Activated T-helper 1 cell treated with anti-CD3 and anti-CD28 coated beads, Interleukin-12 subunit alpha, Interleukin-12 subunit beta, Interleukin-2, Interleukin-4 antibody, amounts not matched to agents 30 ng/mL and 10 ng/mL and 1 ng/mL, durations not matched to agents 14 hours and 24 hours and 36 hours (primary cell): ENCODE measurements at regions not wholly inside any gene's neighbourhood (a gene's known extent, or its start where the extent isn't known, plus 50 kb on each side); places are given as distances from the start of the nearest gene placed in this dataset.
"Not testable (repeated sequence)": the region's sequence is repeated elsewhere in the genome, so short reads cannot be mapped to it uniquely, and the experiment has no call there.

Experiments used
- DNase-seq: peaks from one replicate; pipeline ENCODE4 v3.0.0; 2021; ENCODE audit warnings: low spot score
- H3K27ac Mint-ChIP-seq: one replicate; pipeline ENCODE4 v1.8.0; 2021; ENCODE audit warnings: mild to moderate bottlenecking, mixed read lengths
- H3K27me3 Mint-ChIP-seq: one replicate; pipeline ENCODE4 v1.8.0; 2022; ENCODE audit warnings: mild to moderate bottlenecking, moderate library complexity, mixed read lengths; ENCODE audit not compliant: insufficient read depth
- H3K36me3 Mint-ChIP-seq: one replicate; pipeline ENCODE4 v1.8.0; 2021; ENCODE audit warnings: low read depth, mixed read lengths
- H3K4me1 Mint-ChIP-seq: one replicate; pipeline ENCODE4 v1.8.0; 2021; ENCODE audit warnings: low read depth, mixed read lengths
- H3K4me3 Mint-ChIP-seq: one replicate; pipeline ENCODE4 v1.8.0; 2021; ENCODE audit warnings: mild to moderate bottlenecking, moderate library complexity, mixed read lengths
- H3K9me3 Mint-ChIP-seq: one replicate; pipeline ENCODE4 v1.8.0; 2021; ENCODE audit warnings: mixed read lengths
- intact Hi-C: fragments of 100-400 bp; cut with micrococcal nuclease; formaldehyde crosslinking; loops from one replicate; pipeline ENCODE4 v1.15.1; 2024

DNA sequence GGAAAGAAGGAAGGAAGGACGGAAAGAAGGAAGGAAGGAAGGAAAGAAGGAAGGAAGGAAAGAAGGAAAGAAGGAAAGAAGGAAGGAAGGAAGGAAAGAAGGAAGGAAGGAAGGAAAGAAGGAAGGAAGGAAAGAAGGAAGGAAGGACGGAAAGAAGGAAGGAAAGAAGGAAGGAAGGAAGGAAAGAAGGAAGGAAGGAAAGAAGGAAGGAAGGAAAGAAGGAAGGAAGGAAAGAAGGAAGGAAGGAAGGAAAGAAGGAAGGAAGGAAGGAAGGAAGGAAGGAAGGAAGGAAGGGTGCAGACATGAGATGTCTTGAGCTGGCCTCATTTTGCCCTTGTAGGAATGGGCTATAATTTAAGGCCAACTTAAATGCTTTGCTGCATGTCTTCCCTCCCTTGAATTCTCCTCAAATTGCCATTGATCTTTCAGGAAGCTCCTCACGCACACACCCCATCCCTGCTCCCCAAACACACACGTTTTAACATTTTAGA is 172.1 kb upstream of the NOX3 start:
- H3K27me3 Mint-ChIP-seq, H3K4me3 Mint-ChIP-seq, H3K4me1 Mint-ChIP-seq, H3K9me3 Mint-ChIP-seq, H3K36me3 Mint-ChIP-seq, DNase-seq: not testable (repeated sequence)
- H3K27ac Mint-ChIP-seq: peak overlapping the region; percentile 85
- intact Hi-C loops: loop anchor here (5.0 kb wide), 1 partner anchor 1620 kb away; no protein-coding TSS in a partner anchor

DNA sequence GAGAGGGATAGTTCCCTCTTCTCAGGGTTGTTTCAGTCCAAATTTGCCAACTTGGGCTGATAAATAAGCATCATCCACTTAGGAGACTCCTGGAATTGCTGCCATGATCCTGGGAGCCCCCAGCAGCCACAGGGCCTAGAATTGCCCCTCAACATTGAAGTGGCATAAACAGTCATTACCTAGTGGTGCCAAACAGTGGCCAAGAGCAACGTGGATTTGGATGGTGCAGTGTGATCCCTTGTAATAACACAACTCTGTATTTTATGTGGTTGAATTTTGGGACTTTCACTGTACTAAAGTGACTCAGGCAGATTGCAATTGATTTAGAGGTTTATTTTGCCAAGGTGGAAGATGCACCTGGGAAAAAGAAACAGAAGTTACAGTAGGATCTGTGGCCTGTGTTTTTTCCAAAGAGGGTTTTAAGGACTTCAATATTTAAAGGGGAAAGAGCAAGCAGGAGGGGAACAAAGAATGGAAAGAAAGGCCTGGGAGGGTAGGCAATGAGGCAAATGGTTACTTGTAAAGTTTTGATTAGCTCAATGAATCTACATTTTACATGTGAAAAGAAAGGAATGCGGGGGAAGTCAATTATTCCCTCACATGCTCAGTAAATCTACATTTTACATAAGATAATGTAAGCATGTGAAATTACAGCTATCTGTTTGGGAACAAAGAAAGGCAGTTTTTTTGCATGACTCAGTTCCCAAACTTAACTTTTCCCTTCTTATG is 168.0 kb upstream of the NOX3 start:
- H3K9me3 Mint-ChIP-seq: peaks cover 7% of the 10 kb centered on the region
- H3K4me3 Mint-ChIP-seq: no peak overlapping the region
- no peak for DNase-seq
- no peaks in the 10 kb centered on the region for H3K36me3 Mint-ChIP-seq
- intact Hi-C loops: no loop called here
- H3K27ac Mint-ChIP-seq: no peak overlapping the region
- H3K4me1 Mint-ChIP-seq: peaks cover 8% of the 10 kb centered on the region
- no peaks in the 10 kb centered on the region for H3K27me3 Mint-ChIP-seq

DNA sequence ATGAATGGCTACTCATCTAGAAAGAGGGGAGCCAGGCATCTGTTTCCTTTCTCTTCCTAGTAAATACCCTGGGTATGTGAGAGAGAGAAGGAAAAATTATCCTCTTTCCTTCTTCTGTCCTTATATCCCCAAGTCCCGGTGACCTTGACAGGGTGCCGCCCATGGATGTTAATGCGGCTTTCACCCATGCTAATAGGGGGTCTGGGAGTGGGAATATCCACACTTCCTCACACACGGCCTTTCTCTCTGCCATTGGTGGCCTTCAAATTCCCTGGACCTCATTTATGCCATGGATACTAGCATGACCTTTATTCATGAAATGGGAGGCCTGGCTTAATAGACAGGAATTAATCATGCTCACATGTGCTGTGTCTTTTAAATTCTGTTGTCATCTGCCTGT is 159.0 kb upstream of the NOX3 start:
- Mint-ChIP-seq H3K27ac (no peak overlapping the region), H3K9me3 (peaks cover 12% of the 10 kb centered on the region), H3K4me3 (no peak overlapping the region), H3K36me3 (no peaks in the 10 kb centered on the region), H3K4me1 (no peaks in the 10 kb centered on the region), H3K27me3 (no peaks in the 10 kb centered on the region)
- DNase-seq: no peak
- intact Hi-C loops: no loop called here

DNA sequence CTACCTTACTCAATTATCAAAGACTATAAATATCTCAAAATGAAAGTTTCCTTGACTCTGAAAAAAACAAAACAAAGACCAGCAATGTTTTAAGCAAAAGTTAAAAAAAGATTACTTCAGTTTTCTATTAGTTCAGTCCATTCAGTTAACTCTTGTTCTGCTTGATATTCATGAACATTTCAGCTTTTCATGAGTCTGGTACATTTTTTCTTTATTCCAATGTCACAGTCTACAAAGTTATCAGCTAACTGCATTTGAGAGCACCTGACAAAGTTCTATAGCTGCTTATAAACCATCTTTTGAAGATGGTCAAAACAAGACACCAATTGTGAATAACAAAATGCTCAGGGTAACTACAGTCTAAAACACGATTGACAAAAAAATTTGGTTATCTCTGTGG is 156.1 kb upstream of the NOX3 start:
- H3K36me3 Mint-ChIP-seq: no peaks in the 10 kb centered on the region
- no peaks in the 10 kb centered on the region for H3K27me3 Mint-ChIP-seq
- H3K27ac Mint-ChIP-seq: no peak overlapping the region
- intact Hi-C loops: no loop called here
- no peaks in the 10 kb centered on the region for H3K4me1 Mint-ChIP-seq
- no peak overlapping the region for H3K4me3 Mint-ChIP-seq
- no peak for DNase-seq
- H3K9me3 Mint-ChIP-seq: peaks cover 12% of the 10 kb centered on the region

DNA sequence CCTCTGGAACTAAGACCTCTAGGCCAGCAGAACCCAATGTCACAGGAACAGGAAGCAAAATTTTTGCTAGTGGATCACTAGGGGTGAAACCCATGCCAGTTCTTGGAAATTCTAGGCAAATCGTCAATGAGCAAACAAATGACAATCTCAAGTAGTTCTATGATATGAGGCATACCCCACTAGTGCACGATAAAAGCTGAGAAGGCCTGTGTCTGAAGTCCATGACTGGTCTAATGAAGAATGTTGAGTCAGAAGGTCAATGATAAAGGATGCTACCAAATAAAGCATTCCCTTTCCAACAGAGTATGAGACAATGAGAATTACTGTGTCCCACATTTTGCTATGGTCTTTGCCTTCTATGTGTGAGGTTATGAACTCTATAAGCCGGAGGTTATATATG is 149.4 kb upstream of the NOX3 start:
- Mint-ChIP-seq H3K4me1 (no peaks in the 10 kb centered on the region), H3K27me3 (peaks cover 2% of the 10 kb centered on the region), H3K27ac (no peak overlapping the region), H3K36me3 (no peaks in the 10 kb centered on the region), H3K9me3 (no peaks in the 10 kb centered on the region), H3K4me3 (no peak overlapping the region)
- intact Hi-C loops: no loop called here
- DNase-seq: no peak

DNA sequence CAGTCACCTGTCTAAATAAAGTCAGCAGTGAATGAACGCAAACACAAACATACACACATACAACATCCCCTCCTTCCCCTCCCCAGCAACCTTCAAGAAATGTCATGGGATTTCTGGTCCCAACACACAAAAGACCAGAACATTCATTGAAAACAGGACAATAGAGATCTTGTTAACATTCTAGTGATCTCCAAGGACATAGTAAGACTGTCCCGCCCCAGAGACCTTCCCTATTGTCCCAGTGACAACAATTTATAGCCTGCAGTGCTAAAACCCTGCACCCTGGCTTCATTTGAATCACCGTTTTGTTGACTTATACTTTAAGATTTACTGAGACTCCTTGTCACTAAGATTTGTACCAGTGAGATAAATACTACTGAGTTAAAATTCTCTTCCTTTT is 143.9 kb upstream of the NOX3 start:
- DNase-seq: no peak
- Mint-ChIP-seq H3K27ac (no peak overlapping the region), H3K4me3 (no peak overlapping the region), H3K4me1 (no peaks in the 10 kb centered on the region), H3K36me3 (no peaks in the 10 kb centered on the region), H3K27me3 (peaks cover 7% of the 10 kb centered on the region), H3K9me3 (no peaks in the 10 kb centered on the region)
- intact Hi-C loops: no loop called here

DNA sequence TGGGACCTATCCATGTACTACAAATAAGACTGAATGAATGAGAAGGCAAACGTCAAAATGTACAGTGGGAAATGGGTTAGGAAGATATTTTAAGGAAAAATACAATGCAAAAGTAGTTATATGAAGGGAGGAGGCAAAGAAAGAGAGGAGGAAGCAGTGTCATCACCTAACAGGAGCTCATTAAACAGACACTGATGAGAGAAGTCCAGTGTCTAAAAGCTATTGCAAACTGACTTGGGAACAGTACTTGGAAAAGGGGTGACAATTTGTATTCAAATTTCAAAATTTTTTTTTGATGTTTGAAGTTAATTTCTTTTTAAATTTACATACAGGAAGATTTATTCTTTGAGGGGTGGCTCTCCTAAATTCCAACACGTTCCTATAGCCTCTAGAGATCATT is 143.5 kb upstream of the NOX3 start:
- no peak overlapping the region for H3K4me3 Mint-ChIP-seq
- no peaks in the 10 kb centered on the region for H3K9me3 Mint-ChIP-seq
- no peak overlapping the region for H3K27ac Mint-ChIP-seq
- DNase-seq: no peak
- H3K4me1 Mint-ChIP-seq: no peaks in the 10 kb centered on the region
- H3K36me3 Mint-ChIP-seq: no peaks in the 10 kb centered on the region
- H3K27me3 Mint-ChIP-seq: peaks cover 7% of the 10 kb centered on the region
- intact Hi-C loops: no loop called here

DNA sequence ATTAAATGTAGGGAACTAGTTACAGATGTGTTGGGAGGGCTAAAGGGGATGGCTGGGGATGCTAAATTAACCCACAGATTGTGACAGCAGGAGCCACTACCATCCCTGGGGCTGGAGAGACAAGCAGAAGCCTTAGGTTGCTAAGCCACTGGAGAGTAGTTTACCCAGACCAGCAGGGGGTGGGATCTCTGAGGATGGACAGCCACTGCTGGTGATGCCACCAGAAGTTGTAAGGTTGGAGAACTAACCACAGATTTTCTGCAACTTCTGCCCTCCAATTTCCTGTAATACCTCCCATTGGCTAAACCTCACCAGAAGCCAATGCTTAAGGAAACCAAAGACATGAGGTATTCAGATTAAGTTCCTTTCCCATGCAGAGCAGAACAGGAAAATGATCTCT is 139.6 kb upstream of the NOX3 start:
- no peaks in the 10 kb centered on the region for H3K36me3 Mint-ChIP-seq
- H3K27ac Mint-ChIP-seq: no peak overlapping the region
- no peaks in the 10 kb centered on the region for H3K4me1 Mint-ChIP-seq
- intact Hi-C loops: no loop called here
- H3K4me3 Mint-ChIP-seq: no peak overlapping the region
- peaks cover 7% of the 10 kb centered on the region for H3K27me3 Mint-ChIP-seq
- no peak for DNase-seq
- no peaks in the 10 kb centered on the region for H3K9me3 Mint-ChIP-seq

DNA sequence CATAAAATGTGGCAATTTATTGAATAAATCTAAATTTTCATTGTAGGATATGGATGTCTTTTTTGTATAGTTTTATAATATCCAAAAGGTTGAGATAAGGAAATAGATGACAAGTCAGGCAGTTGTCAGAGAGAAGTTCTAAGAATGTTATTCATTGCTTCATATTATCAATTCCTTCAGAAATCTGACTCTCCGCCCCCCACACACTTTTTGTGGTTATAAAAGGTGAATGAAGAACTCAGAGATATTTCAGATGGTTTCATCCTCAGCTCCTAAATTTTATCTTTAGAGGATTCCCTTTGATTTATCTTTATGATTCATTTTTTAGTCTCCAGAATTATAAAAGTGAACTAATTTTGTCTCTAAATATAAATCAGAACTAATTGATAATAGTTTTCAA is 136.1 kb upstream of the NOX3 start:
- Mint-ChIP-seq H3K4me1 (no peaks in the 10 kb centered on the region), H3K27me3 (peaks cover 5% of the 10 kb centered on the region), H3K9me3 (no peaks in the 10 kb centered on the region), H3K36me3 (no peaks in the 10 kb centered on the region), H3K4me3 (no peak overlapping the region), H3K27ac (no peak overlapping the region)
- DNase-seq: no peak
- intact Hi-C loops: no loop called here

DNA sequence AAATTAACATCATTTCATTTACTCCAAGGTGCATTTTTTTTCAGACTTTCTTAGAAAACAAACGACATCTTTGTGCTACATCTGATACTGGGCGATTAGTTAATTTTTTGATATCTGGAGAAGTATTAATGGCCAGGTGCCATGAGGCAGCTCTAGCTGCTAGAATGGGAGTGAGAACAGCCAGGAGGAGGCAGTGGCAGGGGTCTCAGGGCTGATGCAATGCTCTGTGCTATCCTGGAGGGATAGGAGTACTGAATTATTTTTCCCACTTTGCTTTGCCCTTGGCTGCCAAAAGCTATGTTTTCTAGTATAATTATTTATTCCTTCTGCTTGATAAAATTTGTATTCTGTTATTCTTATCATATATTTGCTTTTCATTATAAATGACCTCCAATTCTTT is 133.6 kb upstream of the NOX3 start:
- Mint-ChIP-seq H3K27me3 (peaks cover 3% of the 10 kb centered on the region), H3K27ac (no peak overlapping the region), H3K4me3 (no peak overlapping the region), H3K9me3 (no peaks in the 10 kb centered on the region), H3K4me1 (no peaks in the 10 kb centered on the region), H3K36me3 (no peaks in the 10 kb centered on the region)
- DNase-seq: no peak
- intact Hi-C loops: no loop called here

DNA sequence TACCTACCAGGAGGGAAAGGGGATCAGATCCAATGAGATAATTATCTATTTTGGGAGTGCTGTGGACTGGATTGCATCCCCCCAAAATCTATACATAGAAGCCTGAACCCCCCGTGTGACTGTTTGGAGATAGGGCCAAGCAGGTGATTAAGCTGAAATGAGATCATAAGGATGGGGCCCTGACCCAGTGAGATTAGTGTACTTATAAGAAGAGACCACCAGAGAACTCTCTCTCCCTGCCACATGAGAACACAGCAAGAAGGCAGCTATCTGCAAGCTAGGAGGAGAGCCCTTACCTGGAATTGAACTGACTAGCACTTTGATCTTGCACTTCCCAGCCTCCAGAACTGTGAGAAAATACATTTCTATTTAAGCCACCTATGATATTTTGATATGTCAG is 132.2 kb upstream of the NOX3 start:
- Mint-ChIP-seq H3K27me3 (peaks cover 3% of the 10 kb centered on the region), H3K36me3 (no peaks in the 10 kb centered on the region), H3K4me1 (no peaks in the 10 kb centered on the region), H3K27ac (no peak overlapping the region), H3K4me3 (no peak overlapping the region), H3K9me3 (no peaks in the 10 kb centered on the region)
- DNase-seq: no peak
- intact Hi-C loops: no loop called here

DNA sequence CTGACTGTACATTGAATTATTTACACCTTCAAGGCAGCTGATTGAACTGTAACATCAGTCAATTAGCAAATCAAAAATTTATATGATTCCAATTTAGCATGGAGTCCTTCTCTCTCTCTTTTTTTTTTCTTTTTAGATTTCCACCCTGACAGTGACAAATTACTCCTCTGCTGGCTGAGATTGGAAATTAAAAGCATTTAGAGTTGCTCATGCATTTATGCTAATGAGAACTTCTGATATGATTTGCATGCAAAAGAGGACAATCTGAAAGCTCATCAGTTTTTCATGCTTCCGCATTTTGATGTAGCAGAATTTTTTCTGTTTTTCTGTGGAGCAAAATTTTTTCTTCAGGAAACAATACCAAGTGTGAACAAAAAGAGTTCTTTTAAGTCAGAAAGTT is 130.5 kb upstream of the NOX3 start:
- no peaks in the 10 kb centered on the region for H3K9me3 Mint-ChIP-seq
- H3K27me3 Mint-ChIP-seq: peaks cover 3% of the 10 kb centered on the region
- intact Hi-C loops: no loop called here
- DNase-seq: no peak
- H3K36me3 Mint-ChIP-seq: no peaks in the 10 kb centered on the region
- no peak overlapping the region for H3K4me3 Mint-ChIP-seq
- no peaks in the 10 kb centered on the region for H3K4me1 Mint-ChIP-seq
- no peak overlapping the region for H3K27ac Mint-ChIP-seq

DNA sequence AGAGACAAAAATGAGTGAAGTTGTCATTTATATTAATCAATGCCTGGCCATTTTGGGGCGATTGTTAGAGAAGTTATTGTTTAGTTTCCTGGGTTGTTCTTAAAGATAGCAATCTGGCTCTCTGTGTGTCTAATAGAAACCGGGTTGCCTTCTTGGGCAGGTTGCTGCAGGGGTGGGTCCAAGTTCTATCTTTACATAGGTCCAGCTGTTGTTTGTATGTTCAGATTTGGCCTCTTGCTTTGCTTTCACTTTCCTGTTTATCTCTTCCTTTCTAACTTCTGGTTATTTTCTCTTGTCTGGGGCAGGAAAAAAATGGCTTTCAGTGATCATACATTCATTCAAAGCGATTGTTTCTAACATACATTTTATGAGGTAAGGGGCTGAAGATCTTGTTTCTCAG is 128.4 kb upstream of the NOX3 start:
- Mint-ChIP-seq H3K4me1 (no peaks in the 10 kb centered on the region), H3K9me3 (no peaks in the 10 kb centered on the region), H3K4me3 (no peak overlapping the region), H3K36me3 (no peaks in the 10 kb centered on the region), H3K27ac (no peak overlapping the region), H3K27me3 (peaks cover 3% of the 10 kb centered on the region)
- no peak for DNase-seq
- intact Hi-C loops: no loop called here
